GM12891 (cell line): ENCODE measurements at regions not wholly inside any gene's neighbourhood (a gene's known extent, or its start where the extent isn't known, plus 50 kb on each side); places are given as distances from the start of the nearest gene placed in this dataset.
"Not testable (repeated sequence)": the region's sequence is repeated elsewhere in the genome, so short reads cannot be mapped to it uniquely, and the experiment has no call there.

Source experiments
- DNase-seq: peaks from one replicate; pipeline ENCODE4 v3.0.0; 2011; ENCODE audit warnings: low spot score; ENCODE audit not compliant: insufficient read length
- FAIRE-seq: peaks from 2 replicates; lab custom pipeline; 2011; peaks lifted over from hg19 to GRCh38; lab: Jason Lieb, UNC
- PAX5 ChIP-seq: IDR thresholded peaks from 2 replicates; pipeline ENCODE4 v1.6.1; 2011; ENCODE audit warnings: low read length, moderate library complexity, mild to moderate bottlenecking; ENCODE audit not compliant: insufficient read depth, severe bottlenecking
- POLR2A ChIP-seq: IDR thresholded peaks from 2 replicates; pipeline ENCODE4 v1.6.1; 2011; ENCODE audit warnings: low read depth, low read length, control low read depth
- POLR2AphosphoS5 ChIP-seq: IDR thresholded peaks from 2 replicates; pipeline ENCODE4 v1.6.1; 2011; ENCODE audit warnings: low read depth, low read length, control low read depth
- POU2F2 ChIP-seq: IDR thresholded peaks from 2 replicates; pipeline ENCODE4 v1.6.1; 2011; ENCODE audit warnings: low read depth, mild to moderate bottlenecking, control low read depth, low read length, moderate library complexity
- SPI1 ChIP-seq: IDR thresholded peaks from 2 replicates; pipeline ENCODE4 v1.6.1; 2011; ENCODE audit warnings: low read depth, low read length, control low read depth
- TAF1 ChIP-seq: IDR thresholded peaks from 2 replicates; pipeline ENCODE4 v1.6.1; 2011; ENCODE audit warnings: low read depth, low read length, control low read depth

- TF ChIP-seq SPI1 (no peak), POU2F2 (no peak), POLR2A (no peak), PAX5 (no peak), POLR2AphosphoS5 (no peak), TAF1 (no peak)
- FAIRE-seq (no peak), DNase-seq (no peak)
Observed at GRCh38 chr4:14919785-14920184, 82.5 kb upstream of the CPEB2 start.

GRCh38 chr4:14920237-14920636 lies 82.0 kb upstream of the CPEB2 start:
- FAIRE-seq: no peak
- TF ChIP-seq POLR2AphosphoS5: no peak
- TF ChIP-seq POU2F2: no peak
- DNase-seq: no peak

GRCh38 chr4:14920759-14921320 lies 81.4 kb upstream of the CPEB2 start:
- FAIRE-seq (no peak), DNase-seq (no peak)
- TF ChIP-seq TAF1 (no peak), POU2F2 (no peak), PAX5 (no peak), POLR2A (no peak), POLR2AphosphoS5 (no peak), SPI1 (no peak)

- not testable (repeated sequence) for FAIRE-seq
Observed at GRCh38 chr4:14921781-14922180, 80.5 kb upstream of the CPEB2 start.

GRCh38 chr4:14924076-14924811 lies 78.0 kb upstream of the CPEB2 start:
- FAIRE-seq (peak; percentile 60), DNase-seq (no peak)
- no peak for TF ChIP-seq POLR2AphosphoS5
- no peak for TF ChIP-seq POU2F2
- no peak for TF ChIP-seq SPI1
- no peak for TF ChIP-seq TAF1

More at GRCh38 chr4:14921781-14922180, 80.5 kb upstream of the CPEB2 start:
- DNase-seq: not testable (repeated sequence)

- FAIRE-seq: no peak
- TF ChIP-seq POLR2A: no peak
- TF ChIP-seq POLR2AphosphoS5: no peak
- TF ChIP-seq SPI1: no peak
- TF ChIP-seq POU2F2: no peak
- TF ChIP-seq PAX5: no peak
- TF ChIP-seq TAF1: no peak
- DNase-seq: no peak
Observed at GRCh38 chr4:14924812-14925344, 77.4 kb upstream of the CPEB2 start.

GRCh38 chr4:14925471-14925870 lies 76.8 kb upstream of the CPEB2 start:
- TF ChIP-seq PAX5 (no peak), SPI1 (no peak), TAF1 (no peak), POLR2A (no peak), POU2F2 (no peak), POLR2AphosphoS5 (no peak)
- DNase-seq (no peak), FAIRE-seq (no peak)

GRCh38 chr4:14926368-14926767 lies 75.9 kb upstream of the CPEB2 start:
- no peak for TF ChIP-seq POLR2AphosphoS5
- TF ChIP-seq TAF1: no peak
- no peak for TF ChIP-seq POU2F2
- no peak for TF ChIP-seq PAX5
- TF ChIP-seq SPI1: no peak
- no peak for TF ChIP-seq POLR2A
- DNase-seq (no peak), FAIRE-seq (no peak)

GRCh38 chr4:14928035-14928434 lies 74.2 kb upstream of the CPEB2 start:
- no peak for TF ChIP-seq POU2F2
- TF ChIP-seq POLR2A: no peak
- no peak for TF ChIP-seq PAX5
- no peak for TF ChIP-seq TAF1
- FAIRE-seq: no peak
- DNase-seq: no peak

- no peak for TF ChIP-seq TAF1
- no peak for TF ChIP-seq PAX5
- TF ChIP-seq POLR2AphosphoS5: no peak
- TF ChIP-seq POLR2A: no peak
- no peak for FAIRE-seq
Observed at GRCh38 chr4:14929669-14930068, 72.6 kb upstream of the CPEB2 start.

GRCh38 chr4:14934704-14935390 lies 67.4 kb upstream of the CPEB2 start:
- TF ChIP-seq SPI1 (no peak), PAX5 (no peak), POLR2AphosphoS5 (no peak), POLR2A (no peak), TAF1 (no peak), POU2F2 (no peak)
- FAIRE-seq (no peak), DNase-seq (no peak)

More at GRCh38 chr4:14929669-14930068, 72.6 kb upstream of the CPEB2 start:
- DNase-seq: no peak
